GOT3 (cell line): ENCODE measurements at regions not wholly inside any gene's neighbourhood (a gene's known extent, or its start where the extent isn't known, plus 50 kb on each side); places are given as distances from the start of the nearest gene placed in this dataset.
"Not testable (repeated sequence)": the region's sequence is repeated elsewhere in the genome, so short reads cannot be mapped to it uniquely, and the experiment has no call there.

Experiments used
- DNase-seq: peaks from one replicate; lab custom pipeline; 2025; ENCODE audit warnings: mixed read lengths; lab: John Stamatoyannopoulos, UW

DNA sequence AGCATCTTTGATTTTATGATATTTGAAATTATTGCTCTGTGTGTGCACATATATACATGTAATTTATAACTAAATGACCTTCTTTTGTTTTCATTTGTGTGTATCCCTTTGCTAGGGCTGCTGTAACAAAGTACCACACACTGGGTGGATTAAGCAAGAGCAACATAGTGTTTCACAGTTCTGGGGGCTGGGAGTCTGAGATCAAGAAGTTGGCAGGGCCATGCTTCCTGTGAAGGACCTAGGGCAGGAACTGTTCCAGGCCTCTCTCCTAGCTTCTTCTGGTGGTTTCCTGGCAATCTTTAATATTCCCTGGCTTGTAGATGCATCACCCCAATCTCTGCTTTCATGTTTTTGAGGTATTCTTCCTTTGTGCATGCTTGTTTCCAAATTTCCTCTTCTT is 1043.9 kb downstream of the TSN start:
- DNase-seq, result no peak

- no peak for DNase-seq
Observed at GRCh38 chr2:122800781-122801180, 1045.3 kb downstream of the TSN start.

DNA sequence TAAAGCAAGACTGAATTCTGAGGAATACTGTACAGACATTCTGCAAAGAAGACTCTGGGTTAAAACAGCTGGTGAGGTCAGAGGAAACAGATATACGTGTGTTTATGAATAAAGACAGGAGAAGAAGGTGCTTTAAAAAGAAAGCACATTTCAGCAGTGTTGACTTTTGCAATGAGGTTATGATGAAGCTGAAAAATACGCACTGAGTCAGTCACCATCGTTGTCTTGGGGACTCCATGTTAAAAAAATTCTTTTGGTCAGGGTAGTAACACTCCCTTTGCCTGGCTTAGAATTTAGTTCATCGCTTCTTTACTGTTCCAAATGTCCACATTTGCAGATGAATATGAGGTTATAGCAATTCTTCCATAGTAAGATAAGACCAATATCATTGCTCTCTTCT is 1049.0 kb downstream of the TSN start:
- DNase-seq, result no peak

- DNase-seq, result no peak
Observed at GRCh38 chr2:122805346-122805745, 1049.9 kb downstream of the TSN start.

DNA sequence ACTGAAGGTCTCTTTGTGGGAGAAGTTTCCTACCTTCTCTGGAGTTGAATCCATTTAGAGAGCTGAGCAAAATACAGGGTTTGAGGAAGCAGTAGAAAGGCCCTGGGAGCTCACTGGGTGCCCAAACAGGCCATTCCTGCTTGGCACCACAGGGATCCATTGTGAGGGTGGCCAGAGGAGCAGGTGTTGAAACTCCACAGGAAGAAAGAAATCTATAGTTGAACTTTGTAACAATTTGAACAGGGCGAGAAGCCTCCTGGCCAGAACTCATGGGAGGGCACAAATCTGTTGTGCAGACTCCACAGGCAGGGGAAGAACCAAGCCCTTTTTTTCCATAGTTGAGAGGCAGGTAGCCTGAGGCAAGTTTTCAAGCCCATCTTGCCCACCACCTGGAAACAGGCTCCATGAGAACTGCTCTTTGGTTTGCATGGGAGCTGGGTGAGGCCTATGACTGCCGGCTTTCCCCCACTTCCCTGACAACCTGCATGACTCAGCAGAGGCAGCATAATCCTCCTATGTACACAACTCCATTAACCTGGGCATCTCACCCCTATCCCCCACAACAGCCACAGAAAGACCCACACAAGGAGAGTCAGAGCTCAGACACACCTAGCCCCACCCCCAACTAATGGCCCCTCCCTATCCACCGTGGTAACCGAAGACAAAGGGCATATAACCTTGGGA is 1053.0 kb downstream of the TSN start:
- no peak for DNase-seq

DNA sequence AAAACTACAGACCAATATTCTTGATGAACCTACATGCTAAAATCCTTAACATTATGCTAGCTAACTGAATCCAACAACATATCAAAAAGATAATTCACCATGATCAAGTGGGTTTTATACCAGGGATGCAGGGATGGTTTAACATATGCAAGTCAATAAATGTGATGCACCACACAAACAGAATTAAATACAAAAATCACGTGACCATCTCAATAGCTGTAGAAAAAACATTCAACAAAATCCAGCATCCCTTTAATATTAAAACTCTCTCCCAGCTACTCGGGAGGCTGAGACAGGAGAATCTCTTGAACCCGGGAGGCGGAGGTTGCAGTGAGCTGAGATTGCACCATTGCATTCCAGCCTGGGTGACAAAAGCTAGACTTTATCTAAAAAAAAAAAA is 1056.8 kb downstream of the TSN start:
- not testable (repeated sequence) for DNase-seq

- no peak for DNase-seq
Observed at GRCh38 chr2:122815120-122815519, 1059.7 kb downstream of the TSN start.

- DNase-seq, result no peak
Observed at GRCh38 chr2:122816803-122817202, 1061.4 kb downstream of the TSN start.

- DNase-seq, result no peak
Observed at GRCh38 chr2:122822319-122822718, 1066.9 kb downstream of the TSN start.

DNA sequence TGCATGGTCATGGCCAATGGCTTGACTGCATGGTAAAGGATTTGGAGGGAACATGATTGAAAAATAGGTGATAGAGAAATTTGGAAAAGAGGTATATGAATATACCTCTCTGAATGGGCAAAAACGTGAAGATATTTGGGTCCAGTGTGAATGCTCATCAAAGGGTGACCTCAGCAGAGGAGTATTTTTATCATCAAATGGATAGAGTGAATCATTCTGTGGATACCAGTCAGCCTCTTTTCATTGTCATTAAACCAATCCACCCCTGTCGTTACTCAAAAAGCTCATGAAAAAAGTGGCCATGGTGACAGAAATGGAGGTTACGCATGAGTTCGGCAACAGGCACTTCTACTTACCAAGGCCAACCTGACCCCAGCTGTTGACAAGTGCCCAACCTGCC is 1074.7 kb downstream of the TSN start:
- no peak for DNase-seq

DNA sequence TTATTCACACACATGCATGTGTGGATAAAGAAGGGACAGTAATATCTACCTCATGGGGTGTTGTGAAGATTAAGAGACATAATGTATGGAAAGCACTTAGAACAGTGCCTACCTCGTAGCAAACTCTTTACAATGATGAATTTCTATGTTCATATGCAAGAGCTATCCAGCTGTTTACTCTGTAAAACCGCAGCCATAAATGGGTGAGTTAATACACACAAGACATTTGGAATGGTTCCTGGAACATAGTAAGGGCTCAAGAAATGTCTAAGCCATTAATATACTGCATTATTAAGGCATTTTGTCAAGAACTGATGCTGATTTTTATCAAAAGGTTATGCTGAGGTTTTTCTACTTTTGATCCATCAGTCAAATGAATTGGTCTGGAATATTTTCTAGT is 1076.2 kb downstream of the TSN start:
- DNase-seq, result no peak

DNA sequence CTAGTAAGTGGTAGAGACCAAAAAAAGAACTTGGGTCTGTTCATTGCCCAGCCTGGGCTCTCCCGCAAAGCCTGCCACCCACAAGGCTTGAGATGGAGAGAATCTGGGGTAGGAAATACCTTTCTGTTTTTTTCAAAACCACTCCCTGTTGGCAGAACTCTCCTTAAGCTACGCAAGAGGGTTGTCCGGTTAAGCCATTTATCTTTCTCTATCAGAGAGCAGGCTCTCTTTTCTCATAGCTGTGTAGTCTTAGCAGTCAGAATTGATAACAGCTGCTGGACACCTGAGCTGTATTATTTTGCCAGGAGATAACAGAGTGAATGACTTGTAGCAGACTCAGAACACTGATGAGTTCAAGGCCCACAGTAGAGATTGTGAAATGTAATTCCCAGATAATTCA is 1088.1 kb downstream of the TSN start:
- DNase-seq, result no peak

DNA sequence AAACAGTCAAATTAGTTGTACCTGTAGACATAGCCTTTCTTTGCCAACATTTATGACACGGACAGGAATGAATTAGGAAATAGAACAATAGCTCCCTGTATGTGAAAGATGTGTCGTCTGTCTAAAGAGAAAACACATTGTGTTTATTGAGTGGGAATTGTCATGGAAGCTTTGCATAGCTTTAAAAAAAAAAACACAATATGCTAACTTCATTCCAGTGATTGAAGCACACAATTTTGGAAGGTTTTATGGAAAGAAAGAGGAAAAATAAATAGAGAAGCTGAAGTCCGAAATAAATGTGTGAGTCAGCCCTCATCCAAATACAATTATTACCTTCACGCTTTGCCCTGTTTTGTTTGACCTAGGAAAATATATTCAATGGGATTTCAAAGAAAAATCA is 1095.7 kb downstream of the TSN start:
- DNase-seq, result no peak

DNA sequence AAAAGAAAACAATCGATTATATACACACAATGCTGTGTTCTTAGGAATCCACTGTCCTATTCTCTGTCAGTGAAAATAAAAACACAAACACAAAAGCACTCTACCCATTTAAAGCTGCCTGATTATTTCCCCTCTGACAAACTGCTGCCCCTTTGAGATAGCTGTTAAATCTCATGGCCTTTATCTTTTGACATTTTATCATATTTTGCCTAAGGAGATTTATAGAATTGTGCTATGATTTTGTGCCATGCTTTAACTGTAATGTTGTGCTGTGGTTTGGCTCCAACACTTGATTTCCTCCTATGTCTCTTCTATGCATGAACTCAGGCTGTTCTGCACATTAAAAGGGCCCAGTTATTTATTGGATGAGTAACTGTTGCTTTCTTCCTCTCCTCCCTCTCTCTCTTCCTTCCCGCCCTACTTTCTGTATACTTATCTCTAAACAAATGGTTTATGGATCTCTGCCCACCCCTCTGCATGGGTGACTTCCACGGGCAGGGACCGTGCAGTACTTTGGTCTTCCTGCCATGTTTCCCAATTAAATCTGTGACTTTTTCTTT is 1096.6 kb downstream of the TSN start:
- no peak for DNase-seq

- DNase-seq, result no peak
Observed at GRCh38 chr2:122856696-122857095, 1101.2 kb downstream of the TSN start.

DNA sequence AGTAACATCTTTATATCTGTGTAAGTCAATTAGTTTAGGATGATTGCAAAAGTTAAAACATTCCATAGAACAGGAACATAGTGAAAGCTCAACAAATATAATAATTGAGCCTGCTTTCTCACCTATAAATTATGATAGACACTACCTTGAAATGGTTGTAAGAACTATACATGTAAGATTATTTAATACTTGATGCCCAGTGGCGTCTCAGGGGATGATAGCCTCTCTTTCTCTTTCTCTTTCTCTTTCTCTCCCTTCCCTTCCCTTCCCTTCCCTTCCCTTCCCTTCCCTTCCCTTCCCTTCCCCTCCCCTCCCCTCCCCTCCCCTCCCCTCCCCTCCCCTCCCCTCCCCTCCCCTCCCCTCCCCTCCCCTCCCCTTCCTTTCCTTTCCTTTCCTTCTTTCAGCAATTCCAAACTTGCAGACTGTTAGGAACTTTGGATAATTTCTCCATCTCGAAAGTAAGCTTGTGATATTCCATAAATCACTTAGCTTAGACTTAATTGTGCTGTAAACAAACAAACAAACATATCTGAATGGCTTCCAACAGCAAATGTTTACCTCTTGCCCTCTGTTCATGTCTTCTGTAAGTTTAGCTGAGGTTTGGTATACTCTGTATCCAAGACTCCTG is 1102.7 kb downstream of the TSN start:
- DNase-seq, result no peak

DNA sequence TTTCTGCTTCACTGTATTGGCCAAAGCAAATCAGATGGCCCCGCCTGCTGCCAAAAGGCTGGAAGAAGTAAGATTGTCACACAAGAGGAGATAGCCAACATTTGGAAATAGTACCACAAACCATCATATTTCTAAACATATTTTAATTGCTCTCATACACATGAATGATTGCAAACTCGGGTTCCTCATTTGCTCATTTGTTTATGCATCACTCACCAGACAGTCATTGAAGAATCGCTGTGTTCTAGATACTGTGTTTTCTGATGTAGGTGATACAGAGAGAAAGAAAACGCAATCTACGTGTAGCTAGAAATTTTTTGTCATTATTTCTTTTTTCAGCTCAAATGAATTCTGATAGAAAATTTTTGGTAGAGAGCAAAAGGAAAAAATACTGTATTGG is 1103.4 kb downstream of the TSN start:
- DNase-seq, result no peak

DNA sequence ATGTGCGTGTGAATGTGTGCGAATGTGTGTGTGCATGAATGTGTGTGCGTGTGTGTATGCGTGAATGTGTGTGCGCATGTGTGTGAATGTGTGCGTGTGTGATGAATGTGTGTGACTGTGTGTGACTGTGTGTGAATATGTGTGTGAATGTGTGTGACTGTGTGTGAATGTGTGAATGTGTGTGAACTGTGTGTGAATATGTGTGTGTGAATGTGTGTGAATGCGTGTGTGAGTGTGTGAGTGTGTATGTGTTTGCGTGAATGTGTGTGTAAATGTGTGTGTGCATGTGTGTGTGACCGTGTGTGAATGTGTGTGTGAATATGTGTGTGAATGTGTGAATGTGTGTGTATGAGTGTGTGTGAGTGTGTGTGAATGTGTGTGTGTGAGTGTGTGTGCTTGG is 1103.8 kb downstream of the TSN start:
- DNase-seq, result no peak

- DNase-seq, result no peak
Observed at GRCh38 chr2:122863532-122863931, 1108.1 kb downstream of the TSN start.

DNA sequence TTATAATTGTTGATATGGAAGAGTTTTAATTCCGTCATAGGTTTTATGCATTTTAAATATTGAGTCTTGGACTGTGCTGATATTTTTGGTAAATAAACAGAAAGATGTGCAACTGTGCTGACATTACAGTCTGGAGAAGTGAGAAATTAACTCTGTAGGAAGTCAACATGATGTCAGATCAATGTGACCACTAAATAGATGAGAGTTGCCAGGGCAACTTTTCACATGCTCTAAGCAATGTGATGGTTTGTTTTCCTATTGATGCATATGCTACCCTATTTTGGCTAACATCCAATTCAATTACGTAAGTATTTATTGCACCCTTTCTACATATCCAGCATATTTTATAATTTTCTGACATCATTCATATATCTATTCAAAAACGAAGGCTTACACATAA is 1109.3 kb downstream of the TSN start:
- no peak for DNase-seq

- no peak for DNase-seq
Observed at GRCh38 chr2:122866095-122866494, 1110.6 kb downstream of the TSN start.

GRCh38 chr2:122867941-122868340 is 1112.5 kb downstream of the TSN start:
- DNase-seq, result no peak

GRCh38 chr2:122868646-122869275 is 1113.3 kb downstream of the TSN start:
- DNase-seq, result no peak
